NCI-H1105 treated with DMSO at 0.1 percent for 48 hours (cell line): ENCODE measurements at regions not wholly inside any gene's neighbourhood (a gene's known extent, or its start where the extent isn't known, plus 50 kb on each side); places are given as distances from the start of the nearest gene placed in this dataset.
"Not testable (repeated sequence)": the region's sequence is repeated elsewhere in the genome, so short reads cannot be mapped to it uniquely, and the experiment has no call there.

Experiments used
- DNase-seq: peaks from one replicate; lab custom pipeline; 2025; lab: John Stamatoyannopoulos, UW

DNA sequence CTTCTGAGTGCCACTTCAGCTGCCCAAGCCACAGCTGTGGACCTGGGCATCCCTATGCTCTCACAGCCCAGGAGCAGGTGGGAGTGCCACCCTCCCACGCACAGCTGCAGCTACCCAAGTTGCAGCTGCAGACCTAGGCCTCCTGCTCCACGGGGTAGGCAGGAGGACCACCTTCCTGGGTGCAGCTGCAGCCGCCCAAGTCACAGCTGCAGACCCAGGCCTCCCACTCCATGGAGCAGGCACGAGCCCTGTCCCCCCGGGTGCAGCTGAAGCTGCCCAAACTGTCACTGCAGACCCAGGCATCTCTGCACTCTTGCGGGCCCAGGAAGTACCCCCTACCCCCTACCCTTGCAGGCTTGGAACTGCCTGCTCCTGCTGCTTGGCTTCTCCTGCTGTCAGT lies 260.2 kb downstream of the XPNPEP1 start:
- DNase-seq = no peak

DNA sequence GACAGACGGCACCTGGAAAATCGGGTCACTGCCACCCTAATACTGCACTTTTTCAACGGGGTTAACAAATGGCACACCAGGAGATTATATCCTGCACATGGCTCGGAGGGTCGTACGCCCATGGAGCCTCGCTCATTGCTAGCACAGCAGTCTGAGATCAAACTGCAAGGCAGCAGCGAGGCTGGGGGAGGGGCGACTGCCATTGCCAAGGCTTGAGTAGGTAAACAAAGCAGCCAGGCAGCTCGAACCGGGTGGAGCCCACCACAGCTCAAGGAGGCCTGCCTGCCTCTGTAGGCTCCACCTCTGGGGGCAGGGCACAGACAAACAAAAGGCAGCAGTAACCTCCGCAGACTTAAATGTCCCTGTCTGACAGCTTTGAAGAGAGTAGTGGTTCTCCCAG lies 270.7 kb downstream of the XPNPEP1 start:
- DNase-seq = not testable (repeated sequence)

DNA sequence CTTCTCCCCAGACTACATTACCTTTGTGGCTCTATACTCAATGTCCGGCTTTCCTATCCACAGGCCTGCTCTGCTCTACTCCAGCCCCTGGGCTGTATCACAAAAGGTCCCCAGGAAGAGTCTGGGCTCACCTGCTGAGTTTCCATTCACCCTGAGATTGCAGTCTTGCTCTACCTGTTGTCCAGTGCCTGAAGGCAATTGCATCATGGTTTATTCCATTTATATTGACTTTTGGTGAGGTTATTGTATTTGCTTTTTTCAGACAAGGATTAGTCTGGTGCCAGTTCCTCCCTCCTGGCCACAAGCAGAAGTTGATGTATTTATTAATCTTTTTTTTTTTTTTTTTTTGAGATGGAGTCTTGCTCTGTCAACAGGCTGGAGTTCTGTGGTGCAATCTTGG lies 273.1 kb downstream of the XPNPEP1 start:
- DNase-seq = no peak

DNA sequence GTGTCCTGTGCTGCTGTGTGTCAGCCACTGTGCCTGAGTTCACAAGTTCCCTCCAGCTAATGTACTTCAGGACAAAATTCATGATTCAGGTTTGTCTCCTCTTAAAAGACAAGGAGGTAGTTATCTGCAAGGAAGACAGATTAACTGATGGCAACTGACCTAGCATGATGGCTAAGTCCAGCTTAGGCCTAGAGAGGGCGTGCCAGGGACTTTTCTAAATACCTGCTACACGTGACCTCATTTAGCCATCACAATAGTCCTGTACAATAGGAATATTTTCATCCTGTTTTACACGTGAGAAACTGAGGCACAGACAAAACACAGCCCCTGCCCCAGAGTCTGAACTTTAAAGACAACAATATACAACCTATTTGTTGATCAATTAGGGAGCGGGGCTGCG lies 275.7 kb downstream of the XPNPEP1 start:
- no peak for DNase-seq

DNA sequence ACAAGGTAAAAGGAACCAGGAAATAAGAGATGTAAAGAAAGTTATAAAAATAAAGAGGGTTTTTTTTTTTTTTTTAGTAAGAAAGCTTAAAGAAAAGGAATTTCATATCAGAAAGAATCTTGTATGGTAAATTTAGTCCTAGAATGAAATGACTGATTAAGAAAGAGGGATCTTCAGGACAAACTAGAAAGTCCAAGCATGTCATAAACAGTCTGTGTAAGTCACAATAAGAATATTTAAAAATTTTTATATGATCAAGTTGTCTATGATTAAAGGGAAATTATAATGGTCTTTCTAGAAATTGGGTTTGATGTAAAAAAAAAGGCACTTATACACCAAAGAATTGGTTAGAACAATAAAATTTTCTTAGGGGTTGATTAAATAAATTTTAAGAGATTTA lies 289.5 kb downstream of the XPNPEP1 start:
- DNase-seq = no peak

DNA sequence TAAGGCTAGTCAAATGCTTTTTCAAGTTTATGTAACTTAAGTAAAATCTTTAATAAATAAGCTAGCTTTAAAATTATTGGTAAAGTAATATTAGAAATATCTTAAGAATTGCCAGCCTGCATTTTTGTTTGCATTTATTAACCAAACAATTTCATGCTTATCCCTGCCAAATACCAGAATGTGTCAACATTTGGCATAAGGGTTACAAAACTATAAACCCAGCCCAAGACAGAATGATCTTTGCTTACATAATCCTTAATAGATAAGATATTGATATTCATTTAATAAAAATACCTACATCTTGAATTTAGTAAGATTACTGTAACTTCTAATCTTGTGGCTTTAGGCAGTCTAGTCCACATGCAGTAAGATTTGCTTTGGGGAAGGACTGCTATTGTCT lies 290.3 kb downstream of the XPNPEP1 start:
- DNase-seq = not testable (repeated sequence)

DNA sequence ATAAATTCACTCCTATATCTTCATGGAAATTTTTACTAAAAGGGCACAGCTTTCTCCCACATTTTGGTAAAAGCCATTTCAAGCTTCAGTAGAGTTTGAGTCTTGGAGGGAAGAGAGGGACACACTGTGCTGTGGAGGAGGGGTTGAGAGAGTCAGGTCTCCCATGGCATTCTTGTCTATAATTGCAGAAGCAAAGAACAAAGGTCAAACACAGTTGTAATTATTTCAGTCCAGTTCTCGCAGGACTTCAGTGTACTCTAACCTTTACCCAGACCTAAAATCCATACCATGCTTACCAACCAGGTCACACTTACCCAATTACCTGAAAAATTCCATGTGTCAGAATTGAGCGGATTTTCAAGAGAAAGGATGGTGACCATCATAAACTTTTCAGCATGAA lies 298.4 kb downstream of the XPNPEP1 start:
- no peak for DNase-seq

DNA sequence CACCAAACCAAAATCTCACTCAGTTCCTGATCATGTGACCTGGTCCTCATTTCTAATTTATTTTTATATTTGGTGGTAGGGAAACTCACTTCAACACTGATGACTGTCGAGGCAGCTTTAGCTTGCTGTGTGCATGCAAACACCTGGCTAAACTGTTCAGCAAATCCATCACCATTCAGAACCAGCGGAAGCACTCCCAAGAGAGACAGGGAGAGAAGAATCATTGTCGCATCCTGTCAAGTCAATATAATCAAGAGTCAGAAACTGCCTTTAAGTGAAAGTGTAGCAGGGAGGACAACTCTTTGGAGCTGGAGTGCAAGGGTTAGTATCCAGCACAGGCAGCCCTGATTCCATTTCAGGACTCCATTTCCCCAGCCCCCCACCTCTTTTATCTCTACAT lies 300.7 kb downstream of the XPNPEP1 start:
- DNase-seq = no peak

DNA sequence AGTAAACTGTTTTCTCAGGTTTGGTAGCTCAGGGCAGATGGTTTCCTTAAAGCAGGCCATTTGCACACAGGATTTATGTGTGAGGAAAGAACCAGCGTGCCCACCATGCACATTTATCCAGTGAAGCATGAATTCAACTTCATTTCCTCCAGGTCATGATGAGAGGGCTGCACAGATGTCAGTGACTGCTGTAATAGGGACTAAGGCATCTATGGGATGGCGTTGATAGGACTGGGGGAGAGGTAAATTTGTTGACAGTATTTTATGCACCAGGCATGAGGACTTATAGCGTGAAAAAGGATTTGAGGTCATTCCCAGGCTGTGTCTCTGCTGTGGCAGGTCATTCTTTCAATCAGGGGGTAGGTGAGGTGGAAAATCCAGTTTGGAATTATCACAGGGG lies 302.9 kb downstream of the XPNPEP1 start:
- DNase-seq = no peak

DNA sequence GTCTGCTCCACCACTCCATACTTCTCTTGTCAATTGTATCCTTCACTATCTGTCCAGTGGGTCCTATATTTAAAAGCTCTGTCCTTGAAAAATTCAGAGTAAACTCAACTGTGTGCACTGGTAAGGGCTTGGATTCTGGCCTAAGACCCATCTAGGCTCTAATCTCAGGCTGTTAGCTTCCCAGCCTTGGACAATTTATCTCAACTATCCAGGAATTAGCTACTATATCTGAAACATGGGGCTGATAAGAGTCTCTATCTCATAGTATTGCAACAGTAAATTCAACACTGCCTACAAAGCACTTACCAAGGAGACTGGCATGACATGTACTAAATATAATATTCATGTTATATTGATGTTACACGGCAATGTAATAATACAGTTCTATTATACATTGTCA lies 303.4 kb downstream of the XPNPEP1 start:
- no peak for DNase-seq

DNA sequence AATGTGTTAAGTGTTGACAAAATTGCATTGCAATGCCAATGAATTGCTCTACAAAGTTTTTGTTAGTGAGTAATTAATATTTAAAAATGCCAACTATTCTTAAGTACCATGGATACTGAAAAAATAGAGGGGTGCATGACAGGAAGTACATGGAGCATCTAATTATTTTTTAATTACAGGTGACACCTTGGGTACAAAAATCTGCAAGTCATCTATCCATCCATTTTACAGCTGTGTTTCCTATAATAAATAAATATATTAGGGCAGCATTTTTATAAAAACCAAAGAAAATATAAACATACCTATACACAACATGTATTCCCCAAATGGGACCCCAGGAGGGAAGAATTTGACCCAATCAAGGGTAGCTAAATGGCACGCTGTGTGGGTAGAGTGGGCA lies 304.6 kb downstream of the XPNPEP1 start:
- no peak for DNase-seq

DNA sequence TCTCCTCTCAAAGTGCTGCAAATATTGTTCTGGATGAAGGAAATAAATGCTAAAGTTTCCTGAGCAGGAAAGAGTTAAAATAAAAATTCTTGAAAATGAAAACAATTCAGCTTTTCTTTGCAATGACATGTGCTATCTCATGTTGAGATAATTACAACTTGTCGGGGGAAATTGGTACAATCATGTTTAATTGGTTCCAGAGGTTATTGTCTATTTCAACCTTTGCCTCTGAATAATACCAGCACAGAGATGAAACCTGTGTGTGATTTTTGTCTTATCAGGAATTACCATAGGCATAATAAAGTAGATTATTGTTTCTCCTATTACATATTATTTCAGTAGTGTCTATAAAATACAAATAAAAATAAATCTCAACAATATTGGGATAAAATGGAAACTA lies 305.0 kb downstream of the XPNPEP1 start:
- DNase-seq = no peak

DNA sequence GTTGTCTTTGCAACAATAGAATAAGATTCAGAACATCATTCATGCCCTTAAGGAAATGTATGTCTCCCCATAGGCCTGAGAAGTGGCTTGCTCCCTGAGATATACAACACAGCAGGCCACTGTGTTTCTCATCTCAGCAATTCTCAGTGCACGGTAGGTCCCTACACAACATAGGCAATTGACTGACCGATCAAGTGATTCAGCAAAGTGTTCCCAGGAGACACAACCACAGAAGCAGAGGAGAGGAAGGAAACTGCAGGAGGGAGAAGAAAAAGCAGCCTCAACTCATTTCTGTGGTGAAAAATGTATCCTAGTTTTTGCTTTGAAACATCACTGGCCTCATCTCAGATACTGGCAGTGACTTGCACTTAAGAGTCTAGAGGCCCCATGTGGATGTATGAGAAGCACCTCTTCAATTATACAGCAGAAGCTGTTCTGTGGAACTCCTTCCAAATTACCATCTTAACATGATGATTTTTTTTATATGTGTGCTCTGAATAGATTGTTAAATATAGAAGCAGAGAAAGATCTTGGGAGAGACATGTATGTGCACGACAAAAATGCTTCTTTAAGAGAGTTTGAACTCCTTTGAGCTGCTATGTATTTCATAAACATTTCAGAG lies 306.8 kb downstream of the XPNPEP1 start:
- DNase-seq = no peak

DNA sequence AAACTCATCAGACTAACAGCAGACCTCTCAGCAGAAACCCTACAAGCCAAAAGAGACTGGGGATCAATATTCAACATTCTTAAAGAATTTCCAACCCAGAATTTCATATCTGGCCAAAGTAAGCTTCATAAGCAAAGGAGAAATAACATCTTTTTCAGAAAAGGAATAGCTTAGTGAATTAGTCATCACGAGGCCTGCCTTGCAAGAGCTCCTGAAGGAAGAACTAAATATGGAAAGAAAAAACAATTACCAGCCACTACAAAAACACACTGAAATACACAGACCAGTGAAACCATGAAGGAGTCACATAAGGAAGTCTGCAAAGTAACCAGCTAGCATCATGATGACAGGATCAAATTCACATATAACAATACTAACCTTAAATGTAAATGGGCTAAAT lies 328.0 kb downstream of the XPNPEP1 start:
- not testable (repeated sequence) for DNase-seq

DNA sequence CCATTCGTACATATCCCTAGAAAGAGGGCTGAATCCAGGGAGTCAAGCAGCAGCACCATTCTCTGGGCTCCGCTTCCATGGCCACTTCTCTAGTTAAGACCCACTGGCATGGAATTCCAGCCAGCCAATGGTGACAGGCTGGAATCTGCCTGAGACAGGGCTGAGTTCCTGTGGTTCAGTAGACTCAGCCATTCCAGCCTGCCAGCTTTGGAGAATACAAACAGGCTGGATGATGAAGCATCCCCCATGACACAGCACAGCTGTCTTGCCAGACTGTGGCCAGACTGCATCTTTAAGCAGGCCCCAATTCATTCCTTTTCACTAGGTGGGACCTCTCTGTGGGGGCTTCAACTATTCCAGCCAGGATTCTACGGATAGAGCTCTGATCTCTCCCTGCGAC lies 329.6 kb downstream of the XPNPEP1 start:
- DNase-seq = no peak

DNA sequence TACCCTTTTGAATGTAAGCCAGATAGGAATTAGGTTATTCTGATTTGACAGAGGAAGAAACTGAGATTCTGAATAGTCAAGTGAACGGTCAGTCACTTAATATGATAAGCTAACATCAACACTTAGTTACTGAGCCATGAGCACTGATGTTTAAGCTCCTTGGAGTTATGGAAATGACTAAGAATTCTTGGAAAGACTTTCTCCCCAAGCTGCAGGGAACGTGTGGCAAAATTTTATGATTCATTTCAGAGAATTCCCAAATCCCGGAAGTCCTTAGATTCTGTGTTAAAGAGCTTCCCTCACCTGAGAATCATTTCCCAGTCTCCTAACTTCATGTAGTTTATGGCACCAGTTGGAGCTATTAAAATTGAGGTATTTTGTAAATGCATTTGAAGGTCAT lies 330.9 kb downstream of the XPNPEP1 start:
- DNase-seq = no peak

DNA sequence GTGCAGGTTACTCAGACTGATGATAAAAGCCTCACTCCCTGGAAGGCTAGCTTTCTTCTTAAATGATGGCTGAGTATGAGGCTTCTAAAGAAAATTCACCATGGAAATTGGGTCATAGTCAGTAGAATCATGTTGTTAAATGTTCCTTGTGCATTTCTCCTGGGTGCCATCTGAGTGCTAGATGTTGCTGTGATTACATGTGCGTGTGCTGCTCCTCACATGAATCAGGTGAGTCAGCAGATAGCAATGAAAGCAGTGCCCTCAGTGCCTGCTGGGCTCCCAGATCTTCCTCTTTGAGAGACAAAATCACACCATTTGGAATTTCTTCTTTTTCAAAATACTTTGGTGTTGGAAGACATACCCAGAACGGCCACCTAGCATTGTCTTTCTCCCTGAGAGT lies 331.7 kb downstream of the XPNPEP1 start:
- DNase-seq = no peak

DNA sequence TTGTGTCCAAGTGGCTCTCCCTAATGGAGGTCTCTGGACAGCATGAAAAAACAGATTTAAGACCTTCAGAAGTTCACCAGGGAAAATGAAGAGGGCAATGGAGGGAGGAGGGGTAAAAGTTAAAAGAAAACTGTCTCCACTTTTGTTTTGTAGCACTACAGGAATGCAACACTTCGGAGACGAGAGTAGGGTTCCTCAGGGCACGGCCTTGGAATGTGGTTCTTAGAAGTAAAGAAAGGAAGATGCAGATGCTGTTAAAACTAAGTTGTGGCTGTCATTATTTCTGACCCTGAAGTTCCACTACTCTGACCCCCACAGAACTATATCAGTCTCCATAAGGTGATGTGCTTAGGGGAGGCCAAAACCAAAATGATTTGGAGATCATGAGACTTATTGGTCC lies 335.1 kb downstream of the XPNPEP1 start:
- no peak for DNase-seq

DNA sequence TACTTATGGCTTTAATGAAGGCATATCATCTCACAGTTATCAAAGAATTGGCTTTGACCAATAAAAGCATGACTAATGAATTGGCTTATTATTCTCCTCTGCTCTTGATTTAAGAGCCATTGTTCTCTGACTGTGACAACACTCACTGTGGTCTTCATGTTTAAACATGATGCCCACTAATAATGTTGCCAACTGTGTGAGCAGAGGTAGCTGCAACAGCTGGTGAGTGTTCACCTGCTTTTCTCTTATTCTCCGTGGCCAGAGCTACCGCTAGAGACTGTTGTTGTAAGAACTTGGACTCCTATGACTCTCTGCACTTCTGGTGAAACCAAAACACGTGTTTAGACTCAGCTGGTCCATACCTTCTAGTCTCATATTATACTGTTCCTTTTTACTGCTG lies 335.9 kb downstream of the XPNPEP1 start:
- DNase-seq = peak; percentile 94

DNA sequence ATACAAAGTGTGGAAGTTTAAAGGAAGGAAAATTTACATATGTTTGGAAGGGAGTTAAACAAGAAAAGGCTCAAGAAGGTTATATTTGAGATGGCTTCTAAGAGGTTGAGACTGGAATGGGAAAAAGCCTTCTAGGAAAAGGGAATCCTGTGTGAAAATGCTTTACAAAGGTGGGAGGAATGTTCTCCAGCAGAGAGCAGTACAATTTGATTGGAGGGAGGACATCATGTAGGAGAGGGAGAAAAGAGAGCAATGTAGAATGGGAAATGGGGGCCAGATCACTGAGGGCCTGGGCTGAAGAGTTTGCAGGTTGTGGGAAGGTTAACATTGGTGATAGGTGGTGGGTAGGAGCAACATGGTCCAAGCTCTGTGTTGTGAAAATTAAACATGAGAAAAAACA lies 366.9 kb downstream of the XPNPEP1 start:
- DNase-seq = no peak

DNA sequence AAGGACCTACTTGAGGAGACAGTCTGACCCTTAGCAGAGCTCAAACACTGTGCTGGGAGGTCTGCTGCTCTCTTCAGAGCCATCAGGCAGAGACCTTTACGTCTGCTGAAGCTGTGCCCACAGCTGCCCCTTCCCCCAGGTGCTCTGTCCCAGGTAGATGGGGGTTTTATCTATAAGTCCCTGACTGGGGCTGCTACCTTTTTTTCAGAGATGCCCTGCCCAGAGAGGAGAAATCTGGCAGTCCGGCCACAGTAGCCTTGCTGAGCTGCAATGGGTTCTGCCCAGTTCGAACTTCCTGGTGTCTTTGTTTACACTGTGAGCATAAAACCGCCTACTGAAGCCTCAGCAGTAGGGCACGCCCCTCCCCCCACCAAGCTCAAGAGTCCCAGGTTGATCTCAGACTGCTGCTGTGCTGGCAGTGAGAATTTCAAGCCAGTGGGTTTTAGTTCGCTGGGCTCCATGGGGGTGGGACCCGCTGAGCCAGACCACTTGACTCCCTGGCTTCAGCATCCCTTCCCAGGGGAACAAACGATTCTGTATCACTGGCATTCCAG lies 381.2 kb downstream of the XPNPEP1 start:
- not testable (repeated sequence) for DNase-seq

DNA sequence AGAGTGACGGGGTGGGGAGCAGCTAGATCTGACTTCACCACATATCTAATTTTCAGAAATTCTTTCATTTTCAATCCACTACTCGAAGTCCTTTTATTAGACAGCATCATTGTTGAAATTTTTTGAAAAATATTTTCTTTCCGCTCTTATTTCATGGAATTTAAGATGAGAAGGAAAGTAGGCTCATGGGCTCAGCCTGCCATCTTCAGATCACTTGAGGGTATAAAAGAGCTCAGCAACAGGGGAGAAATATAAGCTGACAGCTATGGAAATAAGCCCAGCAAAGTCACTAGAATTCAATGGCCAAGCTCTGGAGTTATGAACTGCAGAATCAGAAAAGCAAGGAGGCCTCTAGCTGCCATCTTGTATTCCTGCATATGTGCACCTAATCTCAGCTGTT lies 389.1 kb downstream of the XPNPEP1 start:
- DNase-seq = no peak

DNA sequence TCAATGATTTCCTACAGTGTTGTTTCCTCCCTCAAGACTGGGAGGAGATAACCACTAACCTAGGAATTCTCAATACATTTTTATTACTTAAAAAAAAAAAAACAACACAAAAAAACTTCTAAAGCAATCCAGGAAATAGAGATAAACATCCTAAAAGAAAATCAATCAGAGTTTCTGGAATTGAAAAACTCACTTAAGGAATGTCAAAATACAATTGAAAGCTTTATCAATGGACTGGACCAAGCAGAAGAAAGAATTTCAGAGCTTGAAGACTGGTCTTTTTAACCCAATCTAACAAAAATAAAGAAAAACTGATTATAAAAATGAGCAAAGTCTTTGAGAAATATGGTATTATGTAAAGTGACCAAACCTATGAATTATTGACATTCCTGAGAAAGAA lies 394.1 kb downstream of the XPNPEP1 start:
- no peak for DNase-seq

DNA sequence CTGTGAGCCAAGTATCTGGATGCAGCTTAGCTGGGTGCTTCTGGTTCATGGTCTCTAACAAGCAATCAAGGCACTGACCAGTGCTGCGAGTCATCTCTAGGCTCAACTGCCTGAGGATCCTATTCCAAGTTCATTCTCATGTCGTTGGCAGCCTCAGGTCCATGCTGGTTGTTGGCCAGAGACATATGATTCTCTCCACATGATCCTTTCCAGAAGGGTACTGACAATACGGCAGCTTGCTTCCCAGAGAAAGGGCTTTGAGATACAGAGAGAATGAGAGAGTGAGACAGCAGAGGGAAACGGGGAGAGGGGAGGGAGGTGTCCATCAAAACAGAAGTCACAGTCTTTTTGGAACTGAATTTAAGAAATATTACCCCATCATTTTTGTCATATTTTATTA lies 405.6 kb downstream of the XPNPEP1 start:
- no peak for DNase-seq

DNA sequence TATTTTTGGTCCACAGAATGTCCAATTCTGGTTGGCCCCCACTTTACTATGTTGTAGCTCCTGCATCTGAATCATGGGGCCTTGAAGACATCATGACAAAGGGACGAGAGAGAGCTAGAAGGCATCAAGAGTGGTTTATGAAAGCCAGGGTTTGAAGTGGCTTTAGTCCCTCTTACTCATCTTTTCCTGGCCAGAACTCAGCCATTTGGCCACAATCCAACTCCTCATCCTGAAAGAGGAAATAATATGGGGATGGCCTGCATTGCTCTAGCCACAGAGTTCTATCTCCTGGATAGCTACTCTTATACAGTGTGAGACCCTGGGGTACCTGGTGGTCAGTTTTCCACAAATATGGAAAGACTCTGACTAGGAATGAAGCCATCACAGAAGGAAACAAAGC lies 418.9 kb downstream of the XPNPEP1 start:
- DNase-seq = no peak
